Left ventricle myocardium inferior (tissue), 1 donor: ENCODE measurements at regions not wholly inside any gene's neighbourhood (a gene's known extent, or its start where the extent isn't known, plus 50 kb on each side); places are given as distances from the start of the nearest gene placed in this dataset.

Experiments used
- DNase-seq: peaks from one replicate; pipeline ENCODE4 v3.0.0-alpha.2; 2020
- H3K27ac ChIP-seq: fragments of 200-600 bp; replicated peaks from 2 replicates; pipeline ENCODE4 v1.8.0; 2021
- H3K27me3 ChIP-seq: fragments of 200-600 bp; 2 replicates; pipeline ENCODE4 v1.8.0; 2021; ENCODE audit warnings: low read depth
- H3K36me3 ChIP-seq: fragments of 200-600 bp; 2 replicates; pipeline ENCODE4 v1.8.0; 2021
- H3K4me1 ChIP-seq: fragments of 200-600 bp; 2 replicates; pipeline ENCODE4 v1.8.0; 2021
- H3K4me3 ChIP-seq: fragments of 200-600 bp; 2 replicates; pipeline ENCODE4 v1.8.0; 2021; ENCODE audit warnings: mild to moderate bottlenecking, moderate library complexity
- H3K9me3 ChIP-seq: fragments of 200-600 bp; replicated peaks from 2 replicates; pipeline ENCODE4 v1.8.0; 2021
- CTCF ChIP-seq: fragments of 200-600 bp; IDR thresholded peaks from 2 replicates; pipeline ENCODE4 v1.8.0; 2021; ENCODE audit warnings: antibody characterized with exemption, mild to moderate bottlenecking, borderline replicate concordance
- intact Hi-C: fragments of 100-400 bp; cut with micrococcal nuclease; formaldehyde crosslinking; loops from one replicate; pipeline ENCODE4 v1.11.0; 2022
- donor health status: DM: no; HTN: yes; CAD: no; lungs with severe emphysema.

GRCh38 chr12:14260011-14260993 lies 105.2 kb upstream of the ATF7IP start:
- no peak for TF ChIP-seq CTCF
- Histone ChIP-seq H3K9me3 (peaks cover 16% of the 10 kb centered on the region), H3K36me3 (no peaks in the 10 kb centered on the region), H3K4me1 (peaks cover 53% of the 10 kb centered on the region), H3K4me3 (peak overlapping the region; percentile 47), H3K27me3 (no peaks in the 10 kb centered on the region), H3K27ac (peak overlapping the region; percentile 91)
- peak; percentile 91 for DNase-seq
- intact Hi-C loops = no loop called here

- peaks cover 47% of the 10 kb centered on the region for H3K4me1 ChIP-seq
- no peak for TF ChIP-seq CTCF
- H3K27ac ChIP-seq = peak overlapping the region; percentile 91
- intact Hi-C loops = no loop called here
- no peaks in the 10 kb centered on the region for H3K27me3 ChIP-seq
- H3K9me3 ChIP-seq = peaks cover 16% of the 10 kb centered on the region
- peak; percentile 30 for DNase-seq
- no peaks in the 10 kb centered on the region for H3K36me3 ChIP-seq
- peak overlapping the region; percentile 47 for H3K4me3 ChIP-seq
These were observed 104.4 kb upstream of the ATF7IP start for GRCh38 chr12:14261096-14261495.

GRCh38 chr12:14261861-14262260 lies 103.6 kb upstream of the ATF7IP start:
- no peaks in the 10 kb centered on the region for H3K27me3 ChIP-seq
- intact Hi-C loops = no loop called here
- no peak overlapping the region for H3K4me3 ChIP-seq
- peaks cover 16% of the 10 kb centered on the region for H3K9me3 ChIP-seq
- peaks cover 40% of the 10 kb centered on the region for H3K4me1 ChIP-seq
- no peak for TF ChIP-seq CTCF
- peak overlapping the region; percentile 91 for H3K27ac ChIP-seq
- H3K36me3 ChIP-seq = no peaks in the 10 kb centered on the region
- DNase-seq = no peak

- Histone ChIP-seq H3K36me3 (no peaks in the 10 kb centered on the region), H3K4me3 (no peak overlapping the region), H3K4me1 (peaks cover 29% of the 10 kb centered on the region), H3K9me3 (peaks cover 16% of the 10 kb centered on the region), H3K27ac (no peak overlapping the region), H3K27me3 (no peaks in the 10 kb centered on the region)
- TF ChIP-seq CTCF = no peak
- intact Hi-C loops = no loop called here
- no peak for DNase-seq
These were observed 102.5 kb upstream of the ATF7IP start for GRCh38 chr12:14262771-14263511.

GRCh38 chr12:14263742-14264141 lies 101.7 kb upstream of the ATF7IP start:
- Histone ChIP-seq H3K9me3 (peaks cover 16% of the 10 kb centered on the region), H3K27me3 (no peaks in the 10 kb centered on the region), H3K27ac (no peak overlapping the region), H3K36me3 (no peaks in the 10 kb centered on the region), H3K4me1 (peaks cover 21% of the 10 kb centered on the region), H3K4me3 (no peak overlapping the region)
- no peak for TF ChIP-seq CTCF
- intact Hi-C loops = no loop called here
- DNase-seq = no peak
